22Rv1 (cell line): ENCODE measurements at regions not wholly inside any gene's neighbourhood (a gene's known extent, or its start where the extent isn't known, plus 50 kb on each side); places are given as distances from the start of the nearest gene placed in this dataset.

Source experiments
- ZFX ChIP-seq: fragments of 450-650 bp; IDR thresholded peaks from 2 replicates; pipeline ENCODE4 v1.6.1; 2017; ENCODE audit warnings: antibody characterized with exemption, borderline replicate concordance
- TF ChIP-seq, protein P1 (sequence below): fragments of 450-650 bp; IDR thresholded peaks from 2 replicates; pipeline ENCODE4 v1.5.1; 2017; ENCODE audit warnings: mild to moderate bottlenecking

DNA sequence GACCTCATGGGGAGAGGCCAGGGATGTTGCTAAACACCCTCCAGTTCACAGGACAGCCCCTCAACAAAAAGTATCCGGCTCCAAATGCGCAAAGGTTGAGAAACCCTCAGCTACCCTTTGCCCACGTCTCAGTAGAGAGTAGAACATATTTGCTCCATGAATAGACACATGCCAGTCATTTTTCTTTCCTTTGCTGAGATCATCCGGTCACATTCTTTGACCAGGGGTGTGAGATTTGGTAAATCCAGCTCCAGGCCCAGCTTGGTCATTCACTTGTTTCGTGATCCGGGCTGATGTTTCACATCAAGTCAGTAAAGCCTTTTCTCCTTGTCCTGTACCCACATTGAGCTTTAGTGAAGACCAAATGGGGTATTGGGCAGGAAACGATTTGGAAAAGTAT lies 83.6 kb upstream of the LHX5 start:
- TF ChIP-seq, protein P1, sequence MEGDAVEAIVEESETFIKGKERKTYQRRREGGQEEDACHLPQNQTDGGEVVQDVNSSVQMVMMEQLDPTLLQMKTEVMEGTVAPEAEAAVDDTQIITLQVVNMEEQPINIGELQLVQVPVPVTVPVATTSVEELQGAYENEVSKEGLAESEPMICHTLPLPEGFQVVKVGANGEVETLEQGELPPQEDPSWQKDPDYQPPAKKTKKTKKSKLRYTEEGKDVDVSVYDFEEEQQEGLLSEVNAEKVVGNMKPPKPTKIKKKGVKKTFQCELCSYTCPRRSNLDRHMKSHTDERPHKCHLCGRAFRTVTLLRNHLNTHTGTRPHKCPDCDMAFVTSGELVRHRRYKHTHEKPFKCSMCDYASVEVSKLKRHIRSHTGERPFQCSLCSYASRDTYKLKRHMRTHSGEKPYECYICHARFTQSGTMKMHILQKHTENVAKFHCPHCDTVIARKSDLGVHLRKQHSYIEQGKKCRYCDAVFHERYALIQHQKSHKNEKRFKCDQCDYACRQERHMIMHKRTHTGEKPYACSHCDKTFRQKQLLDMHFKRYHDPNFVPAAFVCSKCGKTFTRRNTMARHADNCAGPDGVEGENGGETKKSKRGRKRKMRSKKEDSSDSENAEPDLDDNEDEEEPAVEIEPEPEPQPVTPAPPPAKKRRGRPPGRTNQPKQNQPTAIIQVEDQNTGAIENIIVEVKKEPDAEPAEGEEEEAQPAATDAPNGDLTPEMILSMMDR, result no peak
- TF ChIP-seq ZFX, result no peak
